Muscle layer of duodenum (tissue), 2 donors: ENCODE measurements at regions not wholly inside any gene's neighbourhood (a gene's known extent, or its start where the extent isn't known, plus 50 kb on each side); places are given as distances from the start of the nearest gene placed in this dataset.
"Not testable (repeated sequence)": the region's sequence is repeated elsewhere in the genome, so short reads cannot be mapped to it uniquely, and the experiment has no call there.

ENCODE experiments used
- H3K27ac ChIP-seq: one replicate; pipeline ENCODE4 v1.7.0; 2013; ENCODE audit warnings: mild to moderate bottlenecking, low read length
- H3K27me3 ChIP-seq: one replicate; pipeline ENCODE4 v1.7.0; 2013; ENCODE audit warnings: low read depth, mild to moderate bottlenecking, control low read depth, low read length
- H3K36me3 ChIP-seq, 2 donors: one replicate each; pipeline ENCODE4 v1.7.0; 2013; ENCODE audit warnings: low read length in 2 of 2, control low read depth in 1 of 2, mild to moderate bottlenecking in 1 of 2; ENCODE audit not compliant: insufficient read depth in 2 of 2, control insufficient read depth in 1 of 2
- H3K4me1 ChIP-seq, 2 donors: one replicate each; pipeline ENCODE4 v1.7.0; 2013; ENCODE audit warnings: low read length in 2 of 2, mild to moderate bottlenecking in 2 of 2, control low read depth in 1 of 2, moderate library complexity in 1 of 2; ENCODE audit not compliant: insufficient read depth in 2 of 2, control insufficient read depth in 1 of 2
- H3K4me3 ChIP-seq, 2 donors: one replicate each; pipeline ENCODE4 v1.7.0; 2013; ENCODE audit warnings: low read length in 2 of 2, low read depth in 1 of 2, mild to moderate bottlenecking in 1 of 2
- H3K9me3 ChIP-seq, 2 donors: one replicate each; pipeline ENCODE4 v1.7.0; 2013; ENCODE audit warnings: low read length in 2 of 2, control low read depth in 1 of 2, mild to moderate bottlenecking in 1 of 2; ENCODE audit not compliant: control insufficient read depth in 1 of 2
- donor health status: healthy.

DNA sequence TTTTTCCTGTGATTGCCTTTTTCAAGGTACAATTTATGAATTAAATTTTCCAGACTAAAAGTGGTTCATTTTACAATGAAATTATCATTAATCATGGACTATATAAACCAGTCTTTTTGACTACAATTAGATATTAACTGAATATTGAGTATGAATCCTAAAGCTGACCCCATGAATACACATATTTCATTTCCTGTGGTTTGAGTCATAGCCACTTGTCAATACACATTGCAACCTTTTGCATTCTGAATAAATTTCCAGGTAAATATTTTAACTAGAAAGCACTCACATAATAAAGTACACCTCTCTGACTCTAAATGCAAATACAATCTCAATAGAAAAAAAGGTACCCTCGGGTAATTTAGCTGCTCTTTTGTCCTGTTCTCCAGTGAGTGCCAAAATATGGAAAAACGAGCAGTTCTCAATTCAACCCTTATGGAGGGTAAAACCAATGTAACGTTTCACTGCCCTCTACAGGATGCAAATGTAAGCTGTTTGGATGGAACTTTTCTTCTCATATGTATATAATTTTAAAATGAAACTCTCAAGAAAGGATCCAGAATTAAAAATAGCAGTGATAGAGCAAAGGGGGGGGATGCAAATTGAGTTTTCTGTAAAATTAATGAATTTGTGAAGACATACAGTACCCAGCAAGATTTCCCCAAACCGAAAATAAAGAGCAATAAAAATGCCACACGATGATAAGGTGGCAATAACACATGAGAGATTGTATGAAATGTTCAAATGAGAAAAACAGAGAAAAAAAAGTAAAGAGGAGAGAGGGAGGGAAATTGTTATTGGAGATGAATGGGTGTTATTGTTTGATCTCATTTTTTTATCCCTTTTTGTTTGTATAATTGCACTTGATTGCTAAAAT is 1795.7 kb upstream of the PIK3C3 start:
- Histone ChIP-seq H3K27me3 (no peaks in the 10 kb centered on the region), H3K4me1 (no peaks in the 10 kb centered on the region), H3K9me3 (no peaks in the 10 kb centered on the region), H3K4me3 (no peak overlapping the region), H3K36me3 (no peaks in the 10 kb centered on the region), H3K27ac (no peak overlapping the region)

DNA sequence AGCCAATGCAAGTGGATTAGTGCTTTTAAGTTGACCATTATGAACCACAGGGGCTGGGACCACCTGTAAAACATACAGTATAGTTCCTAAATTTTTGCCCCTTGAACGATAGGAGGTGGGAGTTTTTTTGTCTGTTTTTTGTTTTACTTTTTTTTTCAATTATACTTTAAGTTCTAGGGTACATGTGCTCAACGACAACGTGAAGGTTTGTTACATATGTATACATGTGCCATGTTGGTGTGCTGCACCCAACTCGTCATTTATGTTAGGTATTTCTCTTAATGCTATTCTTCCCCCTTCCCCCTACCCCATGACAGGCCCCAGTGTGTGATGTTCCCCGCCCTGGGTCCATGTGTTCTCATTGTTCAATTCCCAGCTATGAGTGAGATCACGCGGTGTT is 1797.9 kb upstream of the PIK3C3 start:
- H3K36me3 ChIP-seq, result no peaks in the 10 kb centered on the region
- no peak overlapping the region for H3K27ac ChIP-seq
- no peak overlapping the region for H3K4me3 ChIP-seq
- no peaks in the 10 kb centered on the region for H3K4me1 ChIP-seq
- H3K9me3 ChIP-seq, result no peaks in the 10 kb centered on the region
- H3K27me3 ChIP-seq, result no peaks in the 10 kb centered on the region

DNA sequence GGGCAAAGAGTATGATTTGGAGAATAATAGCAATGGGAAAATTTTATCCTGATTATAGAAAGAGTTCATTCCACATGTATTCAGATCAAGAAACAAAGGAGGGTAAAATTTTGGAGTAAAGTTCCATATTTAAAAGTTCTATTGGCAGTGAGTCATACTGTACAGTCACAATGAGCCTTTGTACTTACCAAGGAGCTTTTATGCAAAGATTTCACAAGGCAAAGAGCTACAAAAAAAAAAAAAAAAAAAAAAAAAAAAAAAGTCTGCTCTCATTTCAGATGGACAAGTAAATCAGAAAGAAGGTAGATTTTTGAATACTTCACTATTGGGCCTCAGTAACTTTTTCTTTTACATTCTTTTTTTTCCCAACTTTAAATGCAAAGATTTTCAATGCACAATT is 1802.2 kb upstream of the PIK3C3 start:
- Histone ChIP-seq H3K27ac (no peak overlapping the region), H3K9me3 (no peaks in the 10 kb centered on the region), H3K36me3 (no peaks in the 10 kb centered on the region), H3K27me3 (no peaks in the 10 kb centered on the region), H3K4me3 (no peak overlapping the region), H3K4me1 (no peaks in the 10 kb centered on the region)

DNA sequence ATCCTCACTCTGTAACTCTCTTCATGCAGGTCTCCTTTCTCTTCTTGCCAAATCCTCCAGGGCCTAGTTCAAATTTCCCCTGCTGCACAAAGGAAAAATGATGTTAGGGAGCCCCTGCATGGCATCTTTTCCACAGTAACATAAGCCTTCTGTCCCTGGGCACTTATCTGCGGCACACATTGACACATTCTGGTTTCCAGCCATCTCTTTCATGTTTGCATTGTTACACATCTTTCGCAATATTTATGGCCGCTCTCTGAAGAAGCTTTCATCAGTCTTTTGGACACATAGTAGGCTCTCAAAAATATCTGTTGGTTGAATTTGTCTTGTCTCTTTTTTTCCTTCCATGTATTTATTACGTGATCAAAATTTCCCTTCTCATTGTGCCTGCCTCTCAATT is 1806.1 kb upstream of the PIK3C3 start:
- no peak overlapping the region for H3K4me3 ChIP-seq
- H3K27ac ChIP-seq, result no peak overlapping the region
- no peaks in the 10 kb centered on the region for H3K4me1 ChIP-seq
- no peaks in the 10 kb centered on the region for H3K27me3 ChIP-seq
- H3K9me3 ChIP-seq, result no peaks in the 10 kb centered on the region
- H3K36me3 ChIP-seq, result no peaks in the 10 kb centered on the region

DNA sequence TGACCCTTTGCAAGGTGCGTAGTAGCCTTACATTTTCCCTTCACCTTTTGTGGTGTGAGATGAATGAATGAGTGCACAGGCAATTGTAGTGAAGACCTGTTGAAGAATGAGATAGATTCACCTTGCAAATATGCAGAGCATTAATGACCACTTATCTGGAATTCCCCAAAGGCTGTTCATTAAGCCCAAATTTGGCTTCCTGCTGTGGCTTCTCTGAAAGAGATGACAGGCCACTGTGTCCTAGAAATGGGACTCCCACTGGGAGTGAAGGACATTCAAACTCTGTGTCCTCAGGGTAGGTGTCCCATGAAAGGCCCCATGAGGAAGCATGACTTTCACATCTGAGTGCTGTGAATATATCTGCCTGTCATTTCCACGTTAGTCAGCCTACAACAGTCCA is 1821.8 kb upstream of the PIK3C3 start:
- Histone ChIP-seq H3K4me3 (no peak overlapping the region), H3K36me3 (no peaks in the 10 kb centered on the region), H3K9me3 (peaks cover 0 to 7% of the 10 kb centered on the region in 2 donors), H3K27me3 (no peaks in the 10 kb centered on the region), H3K4me1 (no peaks in the 10 kb centered on the region), H3K27ac (no peak overlapping the region)

DNA sequence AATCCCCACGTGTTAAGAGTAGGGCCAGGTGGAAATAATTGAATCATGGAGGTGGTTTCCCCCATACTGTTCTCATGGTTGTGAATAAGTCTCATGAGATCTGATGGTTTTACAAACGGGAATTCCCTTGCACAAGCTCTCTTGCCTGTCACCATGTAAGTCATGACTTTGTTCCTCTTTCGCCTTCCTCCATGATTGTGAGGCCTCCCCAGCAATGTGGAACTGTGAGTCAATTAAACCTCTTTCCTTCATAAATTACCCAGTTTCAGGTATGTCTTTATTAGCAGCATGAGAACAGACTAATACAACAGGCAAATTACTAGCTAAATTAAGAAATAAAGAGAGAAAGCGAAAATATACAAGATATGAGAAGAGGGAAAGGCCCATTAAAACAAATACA is 1822.6 kb upstream of the PIK3C3 start:
- H3K9me3 ChIP-seq, H3K36me3 ChIP-seq, H3K4me3 ChIP-seq, H3K4me1 ChIP-seq, H3K27ac ChIP-seq, H3K27me3 ChIP-seq: not testable (repeated sequence)

DNA sequence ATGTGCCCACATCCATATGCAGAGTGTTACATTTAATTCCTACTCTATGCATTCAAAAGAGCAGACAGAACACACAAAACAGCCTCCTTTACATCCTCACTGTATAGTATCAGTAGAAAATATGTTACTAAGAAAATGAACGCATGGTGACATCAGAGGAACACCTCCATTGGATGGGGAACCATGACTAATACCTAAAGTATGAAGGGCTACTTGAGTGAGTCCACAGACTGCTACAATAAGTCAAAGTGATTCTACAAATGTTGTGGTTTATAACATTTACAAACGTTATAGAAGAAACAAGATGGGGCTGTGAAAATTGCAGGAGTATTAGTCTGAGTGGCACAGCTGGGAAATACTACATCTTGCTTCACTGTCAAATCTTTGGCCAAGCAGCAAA is 1830.9 kb upstream of the PIK3C3 start:
- Histone ChIP-seq H3K27ac (no peak overlapping the region), H3K27me3 (no peaks in the 10 kb centered on the region), H3K4me3 (no peak overlapping the region), H3K4me1 (no peaks in the 10 kb centered on the region), H3K36me3 (no peaks in the 10 kb centered on the region), H3K9me3 (no peaks in the 10 kb centered on the region)

DNA sequence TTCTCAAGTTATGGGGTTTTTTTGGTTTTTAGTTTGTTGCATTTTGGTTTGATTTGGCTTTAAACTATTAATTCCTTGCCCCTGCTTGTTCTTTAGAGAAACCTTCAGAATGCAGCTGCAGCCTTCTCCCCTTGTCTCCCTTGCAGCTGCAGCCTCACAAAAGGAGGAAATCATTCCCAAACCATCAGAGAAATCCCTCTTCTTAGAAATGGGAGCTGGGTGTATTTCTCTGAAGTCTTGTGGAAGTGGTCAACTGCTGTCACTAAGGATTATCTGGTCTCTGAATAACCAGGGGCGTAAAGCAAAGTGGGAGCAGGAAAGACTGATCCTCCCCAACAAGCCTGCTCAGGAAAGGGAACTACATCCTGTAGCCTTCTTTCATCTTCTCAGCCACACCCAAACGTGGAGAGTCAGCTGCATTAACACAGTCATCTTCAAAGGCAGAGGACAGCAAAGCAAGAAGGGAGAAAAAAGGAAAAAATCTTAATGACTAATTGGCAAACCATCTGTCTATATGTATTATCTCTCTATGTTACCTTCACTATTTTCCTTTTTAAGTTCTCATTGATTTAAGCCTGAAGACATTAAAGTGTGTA is 1834.1 kb upstream of the PIK3C3 start:
- Histone ChIP-seq H3K4me3 (no peak overlapping the region), H3K36me3 (no peaks in the 10 kb centered on the region), H3K27ac (no peak overlapping the region)

DNA sequence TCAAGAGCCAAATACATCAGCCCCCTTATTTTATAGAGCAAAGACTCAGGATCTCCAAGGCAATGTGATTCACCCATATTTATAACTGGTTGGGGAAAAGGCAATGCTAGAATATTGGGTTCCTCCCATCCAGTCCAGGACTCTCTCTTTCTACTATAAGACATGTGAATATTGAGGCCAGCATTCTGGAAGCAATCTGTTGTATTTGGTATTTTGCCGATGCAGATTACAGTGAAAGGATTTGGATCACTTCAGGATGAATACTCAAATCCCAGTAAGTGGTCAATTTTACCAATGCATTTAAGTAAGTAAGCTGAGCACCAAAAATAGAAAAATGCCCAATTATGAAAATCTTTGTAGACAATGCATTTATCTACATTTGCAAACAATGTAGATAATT is 1834.7 kb upstream of the PIK3C3 start:
- no peaks in the 10 kb centered on the region for H3K36me3 ChIP-seq
- no peaks in the 10 kb centered on the region for H3K9me3 ChIP-seq
- no peaks in the 10 kb centered on the region for H3K4me1 ChIP-seq
- no peaks in the 10 kb centered on the region for H3K27me3 ChIP-seq
- H3K27ac ChIP-seq, result no peak overlapping the region
- H3K4me3 ChIP-seq, result no peak overlapping the region

More for the DNA sequence above, 1834.1 kb upstream of the PIK3C3 start:
- no peaks in the 10 kb centered on the region for H3K4me1 ChIP-seq
- H3K9me3 ChIP-seq, result no peaks in the 10 kb centered on the region
- H3K27me3 ChIP-seq, result no peaks in the 10 kb centered on the region

DNA sequence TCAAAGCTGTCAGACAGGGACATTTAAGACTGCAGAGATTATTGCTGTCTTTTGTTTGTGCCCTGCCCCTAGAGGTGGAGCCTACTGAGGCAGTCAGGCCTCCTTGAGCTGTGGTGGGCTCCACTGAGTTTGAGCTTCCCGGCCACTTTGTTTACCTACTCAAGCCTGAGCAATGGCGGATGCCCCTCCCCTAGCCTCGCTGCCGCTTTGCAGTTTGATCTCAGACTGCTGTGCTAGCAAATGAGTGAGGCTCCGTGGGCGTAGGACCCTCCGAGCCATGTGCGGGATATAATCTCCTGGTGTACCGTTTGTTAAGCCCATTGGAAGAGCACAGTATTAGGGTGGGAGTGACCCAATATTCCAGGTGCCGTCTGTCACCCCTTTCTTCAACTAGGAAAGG is 1835.5 kb upstream of the PIK3C3 start:
- H3K27me3 ChIP-seq, H3K4me3 ChIP-seq, H3K36me3 ChIP-seq, H3K27ac ChIP-seq, H3K4me1 ChIP-seq, H3K9me3 ChIP-seq: not testable (repeated sequence)

DNA sequence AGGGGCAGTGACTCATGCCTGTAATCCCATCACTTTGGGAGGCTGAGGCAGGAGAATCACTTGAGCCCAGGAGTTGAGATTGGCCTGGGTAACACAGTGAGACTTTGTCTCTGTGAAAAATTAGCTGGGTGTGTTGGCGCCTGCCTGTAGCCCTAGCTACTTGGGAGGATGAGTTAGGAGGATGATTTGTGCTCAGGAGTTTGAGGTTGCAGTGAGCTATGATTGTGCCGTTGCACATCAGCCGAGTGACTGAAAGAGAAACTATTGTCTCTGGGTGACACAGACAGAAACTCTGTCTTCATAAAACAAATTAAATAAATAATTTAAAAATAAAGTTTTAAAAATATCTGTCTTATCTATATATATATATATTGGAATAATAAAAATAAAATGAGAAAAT is 1844.6 kb upstream of the PIK3C3 start:
- no peaks in the 10 kb centered on the region for H3K27me3 ChIP-seq
- no peak overlapping the region for H3K27ac ChIP-seq
- H3K9me3 ChIP-seq, result no peaks in the 10 kb centered on the region
- H3K4me1 ChIP-seq, result peaks cover 0 to 3% of the 10 kb centered on the region in 2 donors
- no peaks in the 10 kb centered on the region for H3K36me3 ChIP-seq
- no peak overlapping the region for H3K4me3 ChIP-seq
